ENCODE measurements at regions not wholly inside any gene's neighbourhood (a gene's known extent, or its start where the extent isn't known, plus 50 kb on each side); places are given as distances from the start of the nearest gene placed in this dataset.

DNA sequence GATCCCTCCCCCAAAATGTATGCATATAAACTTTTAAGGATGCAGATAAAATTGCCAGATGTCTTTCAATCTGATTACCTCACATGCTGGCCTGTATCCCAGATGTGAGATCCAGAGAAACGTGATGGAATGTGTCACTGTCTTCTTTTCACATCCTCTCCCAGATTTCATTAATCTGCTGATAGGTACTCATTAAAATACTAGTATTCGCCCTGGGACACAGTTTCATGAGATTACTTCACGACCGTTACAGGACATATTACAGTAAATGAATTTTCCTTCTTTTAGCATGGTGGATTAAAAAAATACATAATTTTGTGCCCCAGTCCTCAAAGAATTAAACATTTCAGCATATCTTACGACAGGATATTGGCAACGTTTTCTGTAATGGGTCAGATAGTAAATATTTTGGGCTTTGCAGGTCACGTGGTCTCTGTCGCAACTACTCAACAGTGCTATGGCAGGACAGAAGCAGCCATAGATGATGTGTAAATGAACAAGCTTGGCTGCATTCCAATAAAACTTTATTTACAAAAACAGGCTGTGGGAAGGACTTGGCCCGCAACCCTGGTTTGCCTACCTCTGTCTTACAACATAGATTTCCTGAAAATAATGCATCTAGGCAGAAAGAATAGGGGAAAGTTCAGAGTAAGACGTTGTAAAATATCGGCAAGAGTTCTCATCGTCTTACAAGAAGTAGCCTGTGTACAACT, 156.0 kb upstream of the DIO3 start:
- DNase-seq (ENCODE audit: low spot score) = no peak

- no peak for DNase-seq (ENCODE audit: low spot score)
These were observed 154.4 kb upstream of the DIO3 start for GRCh38 chr14:101406921-101407320.

DNA sequence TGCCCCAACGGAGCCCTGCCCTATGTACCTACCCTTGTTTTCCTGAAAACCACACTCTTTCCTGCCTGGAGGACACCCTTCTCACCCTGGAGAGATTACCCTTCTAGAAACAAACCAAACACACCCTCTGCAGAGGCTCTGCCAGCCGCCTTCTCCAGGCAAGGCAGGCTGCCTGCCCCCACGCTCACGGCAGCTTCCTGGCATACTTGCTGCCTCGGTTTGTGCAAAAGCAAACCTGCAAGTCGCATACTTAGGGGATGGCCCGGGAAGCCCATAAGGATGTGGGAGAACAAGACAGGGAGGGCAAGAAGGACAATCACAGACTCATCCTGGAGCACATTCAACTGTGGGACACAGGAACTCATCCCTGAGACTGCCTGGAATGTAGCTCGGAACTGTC, 154.0 kb upstream of the DIO3 start:
- no peak for DNase-seq (ENCODE audit: low spot score)

- no peak for DNase-seq (ENCODE audit: low spot score)
These were observed 153.0 kb upstream of the DIO3 start for GRCh38 chr14:101408077-101408831.

DNA sequence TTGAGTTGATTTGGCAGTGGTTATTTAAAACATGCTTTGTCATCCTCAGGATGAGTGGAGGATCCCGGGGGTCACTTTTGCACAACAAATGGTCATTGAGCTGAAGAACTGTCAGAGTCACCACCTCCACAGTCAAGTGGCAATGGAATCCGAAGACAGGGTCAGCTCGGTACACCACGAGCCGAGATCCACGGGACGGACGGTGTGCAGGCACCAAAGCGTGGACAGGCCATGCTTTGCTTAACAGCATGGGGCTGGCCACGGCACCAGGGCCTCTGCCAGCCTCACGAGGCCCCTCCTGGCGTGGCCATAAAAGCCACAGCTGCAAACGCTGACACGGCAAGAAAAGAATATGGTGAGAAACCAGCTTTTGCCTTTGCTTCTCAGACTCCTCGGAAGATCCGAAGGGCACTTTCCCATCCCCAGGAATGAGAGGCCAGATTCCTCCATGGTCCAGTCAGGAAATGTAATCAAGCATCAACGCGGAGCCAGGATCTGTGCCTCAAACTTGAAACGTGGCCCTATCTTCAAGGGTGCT, 152.2 kb upstream of the DIO3 start:
- DNase-seq (ENCODE audit: low spot score) = no peak

DNA sequence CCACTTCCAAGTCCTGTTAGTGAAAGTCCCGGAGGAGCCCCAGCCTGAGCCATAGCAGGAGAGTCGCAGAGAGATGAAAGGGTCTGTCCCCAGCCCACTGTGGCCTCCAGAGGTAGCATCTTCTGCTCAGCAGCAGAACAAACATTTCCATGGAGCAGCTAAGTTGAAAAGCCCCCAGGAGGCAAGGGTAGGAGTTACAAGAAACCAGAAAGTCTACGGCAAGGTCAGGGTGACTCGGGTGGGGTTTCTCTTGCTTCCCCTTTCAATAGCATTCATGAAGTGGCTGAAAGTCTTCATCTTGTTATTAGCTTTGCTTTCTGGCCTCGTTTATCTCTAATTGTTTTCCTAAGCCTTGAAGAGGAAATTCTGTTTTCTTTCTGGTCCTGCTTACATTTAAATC, 151.2 kb upstream of the DIO3 start:
- DNase-seq (ENCODE audit: low spot score) = no peak

- DNase-seq (ENCODE audit: low spot score) = no peak
These were observed 150.1 kb upstream of the DIO3 start for GRCh38 chr14:101411151-101411550.

GRCh38 chr14:101411779-101412178, 149.5 kb upstream of the DIO3 start:
- no peak for DNase-seq (ENCODE audit: low spot score)

GRCh38 chr14:101412739-101413138, 148.6 kb upstream of the DIO3 start:
- DNase-seq (ENCODE audit: low spot score) = no peak

DNA sequence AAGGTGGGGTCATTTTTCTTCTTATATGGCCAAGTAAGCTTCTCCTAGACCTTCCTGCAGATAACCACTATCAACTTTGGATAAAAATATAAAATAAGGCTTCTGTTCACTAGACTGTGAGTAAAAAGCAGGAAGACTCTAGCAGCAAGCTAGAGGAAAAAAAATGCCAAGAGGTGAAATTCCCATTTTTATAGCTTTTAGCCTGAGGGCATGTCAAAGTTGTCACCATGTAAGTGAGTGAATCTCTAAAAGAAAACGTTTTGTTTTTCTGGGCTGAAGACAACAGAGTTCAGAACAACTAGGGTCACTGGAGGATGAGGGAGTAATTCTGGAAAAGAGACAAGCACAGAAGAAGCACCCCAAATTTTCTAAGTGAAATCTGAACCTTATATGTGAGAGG, 143.9 kb upstream of the DIO3 start:
- DNase-seq (ENCODE audit: low spot score) = no peak

- DNase-seq (ENCODE audit: low spot score) = no peak
These were observed 142.7 kb upstream of the DIO3 start for GRCh38 chr14:101418601-101419000.

GRCh38 chr14:101426466-101426865, 134.8 kb upstream of the DIO3 start:
- DNase-seq (ENCODE audit: low spot score) = no peak

GRCh38 chr14:101428409-101428808, 132.9 kb upstream of the DIO3 start:
- no peak for DNase-seq (ENCODE audit: low spot score)

DNA sequence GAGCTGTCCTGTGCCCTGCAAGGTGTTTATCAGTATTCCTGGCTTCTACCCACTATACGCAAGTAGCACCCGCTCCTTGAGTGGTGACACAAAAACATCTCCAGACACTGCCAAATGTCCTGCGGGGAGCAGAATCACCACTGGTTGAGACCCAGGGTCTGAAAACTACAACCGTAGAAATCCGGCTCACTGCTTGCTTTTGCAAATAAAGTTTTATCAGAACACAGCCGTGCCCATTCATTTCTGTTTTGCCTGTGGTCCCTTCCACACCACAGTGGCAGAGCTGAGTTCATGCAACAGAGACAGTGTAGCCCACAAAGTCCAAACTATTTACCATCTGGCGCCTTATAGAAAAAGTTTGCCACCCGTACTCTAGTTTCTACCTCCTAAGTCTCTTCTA, 125.7 kb upstream of the DIO3 start:
- DNase-seq (ENCODE audit: low spot score) = no peak

- DNase-seq (ENCODE audit: low spot score) = no peak
These were observed 122.3 kb upstream of the DIO3 start for GRCh38 chr14:101439023-101439422.

DNA sequence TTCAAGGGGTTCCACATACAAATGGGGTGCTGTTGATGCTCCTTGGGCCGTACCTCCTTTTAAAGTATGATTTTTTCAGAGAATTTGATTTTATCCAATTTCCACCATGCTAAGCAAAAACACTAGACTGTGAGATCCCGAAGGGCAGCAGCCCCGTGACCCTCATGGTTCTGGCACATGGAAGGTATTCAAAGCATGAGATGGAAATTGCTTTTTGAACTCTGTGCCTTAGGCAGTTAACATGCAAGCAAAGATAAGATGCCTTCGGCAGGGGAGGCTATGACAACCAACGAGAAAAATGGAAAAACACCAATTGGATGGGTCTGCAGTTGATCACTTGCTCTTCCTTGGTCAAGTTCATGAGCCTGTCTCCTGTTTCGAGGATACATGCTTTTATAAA, 120.8 kb upstream of the DIO3 start:
- no peak for DNase-seq (ENCODE audit: low spot score)

DNA sequence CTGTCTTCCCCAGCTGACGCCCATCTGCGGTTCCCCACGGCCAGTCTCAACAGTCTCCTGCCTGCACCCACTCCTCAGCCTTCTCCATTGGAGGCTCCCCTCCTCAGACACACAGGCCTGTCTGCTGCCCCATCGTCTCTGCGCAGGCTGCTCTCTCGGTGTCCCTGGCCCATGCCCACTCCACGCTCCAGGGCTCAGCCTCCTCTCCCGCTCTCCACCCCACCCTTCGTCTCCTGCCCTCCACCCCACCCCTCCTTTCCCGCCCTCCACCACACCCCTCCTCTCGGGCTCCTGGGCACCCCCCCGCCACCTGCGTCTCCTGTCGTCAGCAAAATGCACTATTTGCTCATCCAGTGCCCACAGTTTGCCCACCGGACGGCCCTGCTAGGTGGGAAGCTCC, 119.6 kb upstream of the DIO3 start:
- no peak for DNase-seq (ENCODE audit: low spot score)

- no peak for DNase-seq (ENCODE audit: low spot score)
These were observed 118.8 kb upstream of the DIO3 start for GRCh38 chr14:101442451-101442850.

GRCh38 chr14:101444116-101444515, 117.2 kb upstream of the DIO3 start:
- DNase-seq (ENCODE audit: low spot score) = no peak

DNA sequence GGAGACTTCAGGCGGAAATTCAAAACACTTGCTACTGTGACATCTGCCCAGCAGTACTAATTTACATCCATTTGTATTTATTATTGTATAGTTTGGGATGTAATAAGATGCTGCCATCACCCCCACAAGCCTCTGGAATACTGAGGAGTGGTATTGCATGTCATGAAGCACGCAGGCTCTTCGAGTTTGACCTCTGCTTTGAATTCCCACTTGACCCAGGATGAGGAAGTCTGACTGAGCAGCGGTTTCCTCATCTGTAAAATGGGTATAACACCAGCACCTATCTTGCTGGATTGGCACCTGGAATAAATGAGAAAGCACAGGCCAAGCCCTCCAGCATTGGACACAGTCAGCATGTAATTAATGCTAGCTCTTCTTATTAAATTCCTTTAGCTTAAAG, 116.0 kb upstream of the DIO3 start:
- no peak for DNase-seq (ENCODE audit: low spot score)

- no peak for DNase-seq (ENCODE audit: low spot score)
These were observed 114.8 kb upstream of the DIO3 start for GRCh38 chr14:101446387-101446969.

- DNase-seq (ENCODE audit: low spot score) = no peak
These were observed 112.2 kb upstream of the DIO3 start for GRCh38 chr14:101449114-101449513.

GRCh38 chr14:101451166-101451565, 110.1 kb upstream of the DIO3 start:
- no peak for DNase-seq (ENCODE audit: low spot score)

Measured in COLO829 (cell line).